Cardiac muscle cell (in vitro differentiated cells and primary cell): ENCODE measurements at regions not wholly inside any gene's neighbourhood (a gene's known extent, or its start where the extent isn't known, plus 50 kb on each side); places are given as distances from the start of the nearest gene placed in this dataset.
"Not testable (repeated sequence)": the region's sequence is repeated elsewhere in the genome, so short reads cannot be mapped to it uniquely, and the experiment has no call there.

ENCODE experiments used
- DNase-seq, 2 donors: peaks; one replicate each; pipeline versions ENCODE4 v3.0.0 to v3.0.0-alpha.2; 2010 to 2017; ENCODE audit warnings: low read depth in 1 of 2, low spot score in 1 of 2
- H3K27ac ChIP-seq: fragments of 200-600 bp; sonication (generic); 2 replicates; pipeline ENCODE4 v1.5.1; 2016
- H3K27me3 ChIP-seq: fragments of 200-600 bp; sonication (generic); 2 replicates; pipeline ENCODE4 v1.6.0; 2016; ENCODE audit warnings: control low read depth
- H3K36me3 ChIP-seq: fragments of 200-600 bp; sonication (generic); 2 replicates; pipeline ENCODE4 v1.5.1; 2016; ENCODE audit warnings: control low read depth
- H3K4me1 ChIP-seq: fragments of 200-600 bp; sonication (generic); 2 replicates; pipeline ENCODE4 v1.8.1; 2017; ENCODE audit warnings: low read depth, mild to moderate bottlenecking, mixed run types
- H3K4me3 ChIP-seq: fragments of 200-600 bp; sonication (generic); 2 replicates; pipeline ENCODE4 v1.5.1; 2016; ENCODE audit warnings: mild to moderate bottlenecking
- H3K9me3 ChIP-seq: fragments of 200-600 bp; sonication (generic); 2 replicates; pipeline ENCODE4 v1.5.1; 2017; ENCODE audit warnings: low read depth, mild to moderate bottlenecking, control low read depth
- TF ChIP-seq, protein P1 (sequence below): IDR thresholded peaks from 2 replicates; pipeline ENCODE4 v1.5.1; 2012; ENCODE audit warnings: low read depth, mild to moderate bottlenecking, low read length

DNA sequence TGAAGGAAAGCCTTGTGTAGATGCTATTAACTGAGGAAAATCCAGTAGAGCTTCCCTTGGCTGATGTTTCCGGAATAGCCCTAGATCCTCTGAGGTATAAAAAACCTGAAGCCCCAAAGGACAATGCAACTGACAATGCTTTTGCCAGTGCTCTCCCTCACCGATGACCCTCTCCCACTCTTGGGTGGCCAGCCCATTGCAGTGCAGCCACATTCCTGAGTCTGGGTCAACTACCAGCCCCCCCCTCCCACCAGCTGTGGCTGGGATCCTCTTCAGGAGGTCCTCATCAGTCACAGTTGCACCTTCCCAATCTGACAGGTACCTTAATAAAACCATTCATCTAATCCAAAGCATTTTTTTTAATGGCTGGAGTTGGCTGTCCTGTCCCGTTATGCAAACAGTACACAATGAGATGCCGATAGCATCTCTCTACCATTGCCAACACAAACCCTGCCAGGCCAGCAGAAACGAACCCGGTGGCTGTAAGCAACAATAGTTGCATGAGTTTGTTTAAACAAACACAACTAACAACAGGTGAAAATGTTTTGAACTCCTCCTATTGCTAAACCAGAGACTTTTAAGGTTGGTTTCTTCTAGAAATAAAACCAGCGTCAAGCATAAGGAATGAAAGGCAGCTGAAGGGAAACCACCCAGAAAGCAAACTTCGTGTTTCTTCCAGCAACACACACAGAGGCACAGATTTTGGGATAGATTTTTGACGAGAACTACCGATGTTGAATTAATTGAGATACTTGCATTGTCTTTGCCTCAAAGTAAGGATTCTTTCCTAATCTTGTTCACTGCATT is 128.3 kb upstream of the ARHGEF3 start:
- no peak for DNase-seq
- Histone ChIP-seq H3K9me3 (no peaks in the 10 kb centered on the region), H3K4me1 (peaks cover 3% of the 10 kb centered on the region), H3K27me3 (peaks cover 3% of the 10 kb centered on the region), H3K36me3 (no peaks in the 10 kb centered on the region), H3K4me3 (no peak overlapping the region), H3K27ac (no peak overlapping the region)
- TF ChIP-seq, protein P1, sequence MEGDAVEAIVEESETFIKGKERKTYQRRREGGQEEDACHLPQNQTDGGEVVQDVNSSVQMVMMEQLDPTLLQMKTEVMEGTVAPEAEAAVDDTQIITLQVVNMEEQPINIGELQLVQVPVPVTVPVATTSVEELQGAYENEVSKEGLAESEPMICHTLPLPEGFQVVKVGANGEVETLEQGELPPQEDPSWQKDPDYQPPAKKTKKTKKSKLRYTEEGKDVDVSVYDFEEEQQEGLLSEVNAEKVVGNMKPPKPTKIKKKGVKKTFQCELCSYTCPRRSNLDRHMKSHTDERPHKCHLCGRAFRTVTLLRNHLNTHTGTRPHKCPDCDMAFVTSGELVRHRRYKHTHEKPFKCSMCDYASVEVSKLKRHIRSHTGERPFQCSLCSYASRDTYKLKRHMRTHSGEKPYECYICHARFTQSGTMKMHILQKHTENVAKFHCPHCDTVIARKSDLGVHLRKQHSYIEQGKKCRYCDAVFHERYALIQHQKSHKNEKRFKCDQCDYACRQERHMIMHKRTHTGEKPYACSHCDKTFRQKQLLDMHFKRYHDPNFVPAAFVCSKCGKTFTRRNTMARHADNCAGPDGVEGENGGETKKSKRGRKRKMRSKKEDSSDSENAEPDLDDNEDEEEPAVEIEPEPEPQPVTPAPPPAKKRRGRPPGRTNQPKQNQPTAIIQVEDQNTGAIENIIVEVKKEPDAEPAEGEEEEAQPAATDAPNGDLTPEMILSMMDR, result no peak

DNA sequence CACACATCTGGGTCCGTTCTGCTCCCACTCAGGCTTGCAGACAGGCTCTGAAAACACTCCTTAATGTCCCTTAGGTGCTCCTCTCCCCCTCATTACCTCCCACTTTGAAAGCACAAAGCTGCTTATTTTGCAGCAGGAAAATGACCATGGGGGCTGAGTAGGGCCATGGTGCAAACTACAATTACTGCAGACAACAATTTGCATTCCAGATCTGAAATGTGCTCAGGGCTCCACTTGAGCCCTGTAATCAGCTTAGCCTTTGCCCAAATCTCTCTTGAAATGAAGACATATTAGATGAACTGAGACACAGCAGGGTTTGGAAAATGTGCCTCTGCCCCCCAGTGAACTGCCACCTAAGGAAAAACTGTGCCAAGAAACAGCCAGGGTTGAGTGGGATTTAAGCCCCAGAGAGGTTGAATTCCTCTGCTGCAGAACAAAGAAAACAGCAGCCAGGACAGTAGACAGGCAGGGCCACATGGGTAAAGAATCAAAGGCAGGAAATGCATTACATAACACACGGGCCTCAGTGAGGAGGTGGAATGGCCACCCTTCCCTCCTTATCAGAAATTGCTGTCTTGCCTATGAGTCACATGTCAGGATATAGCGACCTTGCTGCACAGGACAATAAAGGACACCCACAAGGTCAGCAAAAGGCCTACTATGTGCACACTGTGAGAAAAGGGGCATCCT is 126.8 kb upstream of the ARHGEF3 start:
- Histone ChIP-seq H3K9me3 (no peaks in the 10 kb centered on the region), H3K36me3 (no peaks in the 10 kb centered on the region), H3K4me1 (peaks cover 3% of the 10 kb centered on the region), H3K27ac (no peak overlapping the region), H3K4me3 (no peak overlapping the region), H3K27me3 (peaks cover 3% of the 10 kb centered on the region)
- TF ChIP-seq, protein P1, result no peak
- DNase-seq, result peak in 1 of 2 donors; percentile 60

DNA sequence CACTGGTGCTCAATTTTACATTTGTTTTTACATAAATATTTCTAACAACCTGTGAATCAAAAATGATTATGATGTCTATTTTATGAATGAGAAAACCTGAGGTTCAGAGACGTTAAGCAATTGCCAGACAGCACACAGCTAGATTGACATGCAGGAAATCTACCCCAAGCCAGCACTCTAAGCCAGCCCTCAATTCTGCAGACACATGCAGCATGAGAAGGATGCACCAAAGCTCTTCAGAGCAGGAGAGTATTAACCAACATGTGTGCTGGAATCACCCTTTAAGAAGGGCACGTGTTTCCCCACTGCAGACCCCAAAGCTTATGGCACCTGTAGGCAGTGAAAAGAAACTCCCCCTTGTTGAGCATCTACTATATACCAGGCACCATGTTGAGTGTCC is 126.1 kb upstream of the ARHGEF3 start:
- TF ChIP-seq, protein P1, result no peak
- H3K4me1 ChIP-seq, result peaks cover 3% of the 10 kb centered on the region
- no peaks in the 10 kb centered on the region for H3K9me3 ChIP-seq
- DNase-seq, result no peak
- no peak overlapping the region for H3K4me3 ChIP-seq
- no peaks in the 10 kb centered on the region for H3K36me3 ChIP-seq
- peaks cover 3% of the 10 kb centered on the region for H3K27me3 ChIP-seq
- no peak overlapping the region for H3K27ac ChIP-seq

DNA sequence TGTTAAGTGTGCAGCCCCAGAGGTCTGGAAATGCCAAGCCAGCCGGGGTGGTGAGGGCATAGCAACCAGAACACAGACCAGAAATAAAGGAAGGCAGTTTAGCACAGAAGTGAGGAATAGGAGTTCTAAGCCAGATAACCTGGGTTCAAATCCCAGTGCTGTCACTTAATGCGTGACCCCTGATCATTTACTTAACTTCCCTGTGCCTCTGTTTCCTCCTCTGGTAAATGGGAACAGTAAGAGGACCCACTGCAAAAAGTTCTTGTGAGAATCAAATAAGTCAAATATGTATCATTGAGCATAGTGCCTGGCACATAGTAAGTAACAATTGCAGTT is 125.2 kb upstream of the ARHGEF3 start:
- DNase-seq, result no peak
- Histone ChIP-seq H3K27ac (no peak overlapping the region), H3K4me1 (peaks cover 9% of the 10 kb centered on the region), H3K36me3 (no peaks in the 10 kb centered on the region), H3K27me3 (peaks cover 3% of the 10 kb centered on the region), H3K9me3 (no peaks in the 10 kb centered on the region), H3K4me3 (no peak overlapping the region)
- TF ChIP-seq, protein P1, result no peak

DNA sequence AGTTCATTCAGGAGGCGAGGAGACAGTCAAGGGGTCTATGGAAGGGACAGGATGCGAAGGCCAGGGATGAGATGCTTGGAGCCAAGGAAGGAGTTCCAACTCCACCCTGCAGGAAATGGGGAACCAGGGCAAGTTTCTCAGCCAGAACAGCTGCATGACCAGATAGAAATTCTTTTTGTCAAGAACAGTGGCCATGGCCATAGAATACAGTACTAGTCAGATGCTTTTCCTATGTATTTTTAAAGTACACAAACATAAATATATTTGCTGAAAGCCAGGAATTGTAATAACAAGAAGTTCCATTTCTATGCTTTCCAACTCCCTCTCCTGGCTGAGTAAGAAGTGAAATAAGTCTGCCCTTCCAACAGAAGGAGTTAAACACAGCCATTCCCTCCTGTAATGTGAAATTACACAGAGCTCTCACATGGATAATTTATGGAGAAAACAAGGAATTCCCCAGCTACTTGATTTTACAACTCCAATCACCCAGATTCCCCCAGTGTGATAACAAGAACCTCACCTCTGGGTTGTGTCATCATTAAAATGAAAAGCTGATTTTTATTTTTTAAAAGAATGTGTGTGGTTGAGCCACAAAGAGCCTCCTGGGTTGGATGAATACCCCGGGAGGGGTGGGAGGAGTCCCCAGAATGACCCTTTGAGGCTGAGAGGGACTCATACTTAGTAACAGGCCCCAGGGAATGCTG is 124.6 kb upstream of the ARHGEF3 start:
- no peaks in the 10 kb centered on the region for H3K36me3 ChIP-seq
- TF ChIP-seq, protein P1, result peak; percentile 34
- peaks cover 3% of the 10 kb centered on the region for H3K27me3 ChIP-seq
- no peak overlapping the region for H3K4me3 ChIP-seq
- no peaks in the 10 kb centered on the region for H3K9me3 ChIP-seq
- peak in 1 of 2 donors; percentile 61 for DNase-seq
- peaks cover 14% of the 10 kb centered on the region for H3K4me1 ChIP-seq
- no peak overlapping the region for H3K27ac ChIP-seq

DNA sequence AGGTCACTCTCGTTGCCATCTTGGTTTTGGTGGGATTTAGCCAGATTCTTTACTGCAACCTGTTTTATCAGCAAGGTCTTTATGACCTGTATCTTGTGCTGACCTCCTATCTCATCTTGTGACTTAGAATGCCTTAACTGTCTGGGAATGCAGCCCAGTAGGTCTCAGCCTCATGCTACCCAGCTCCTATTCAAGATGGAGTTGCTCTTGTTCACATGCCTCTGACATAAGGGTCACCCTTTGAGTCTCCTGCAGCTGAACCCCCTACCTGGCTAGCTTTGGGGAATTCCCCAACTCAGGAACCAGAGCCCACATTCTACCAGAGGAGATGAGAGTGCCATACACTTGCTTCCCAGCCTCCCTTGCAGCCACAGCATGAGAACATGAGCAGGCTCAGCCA is 123.0 kb upstream of the ARHGEF3 start:
- DNase-seq, H3K36me3 ChIP-seq, H3K9me3 ChIP-seq, H3K27ac ChIP-seq, H3K27me3 ChIP-seq, H3K4me3 ChIP-seq: not testable (repeated sequence)
- peaks cover 18% of the 10 kb centered on the region for H3K4me1 ChIP-seq
